ENCODE measurements at regions not wholly inside any gene's neighbourhood (a gene's known extent, or its start where the extent isn't known, plus 50 kb on each side); places are given as distances from the start of the nearest gene placed in this dataset.

DNA sequence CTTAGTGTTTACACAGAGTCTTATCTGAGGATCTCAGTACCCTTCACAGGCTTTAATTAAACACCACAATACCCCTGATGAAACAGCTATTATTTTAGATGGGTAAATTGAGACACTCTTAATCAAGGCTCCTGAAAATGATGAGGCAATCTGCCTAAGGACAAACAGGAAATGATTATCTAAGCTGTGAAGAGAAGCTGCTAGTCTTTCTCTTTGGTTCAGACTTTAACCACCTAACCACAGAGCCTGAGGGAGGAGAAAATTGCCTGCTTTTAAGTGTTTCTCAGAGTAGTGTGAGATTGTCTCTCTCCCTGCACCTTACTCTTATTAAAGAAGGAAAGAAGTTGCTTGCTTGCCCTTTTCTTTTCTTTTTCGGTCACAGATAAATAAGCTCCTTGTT, 364.3 kb upstream of the ADAMTS9 start:
- Histone ChIP-seq H3K4me2 (ENCODE audit: low read length) (no peak overlapping the region), H3K27ac (ENCODE audit: low read depth, low read length) (no peak overlapping the region), H3K9ac (ENCODE audit: low read length) (no peak overlapping the region), H3K9me3 (ENCODE audit: control insufficient read depth in 1 of 2, insufficient read depth in 1 of 2, low read depth in 1 of 2, low read length in 2 of 2) (no peaks in the 10 kb centered on the region), H2AFZ (ENCODE audit: low read depth, low read length, poor library complexity, severe bottlenecking) (no peak overlapping the region), H3K79me2 (ENCODE audit: insufficient read depth, low read length) (no peaks in the 10 kb centered on the region), H3K9me2 (ENCODE audit: insufficient read depth) (no peaks in the 10 kb centered on the region), H4K20me1 (ENCODE audit: insufficient read depth) (no peaks in the 10 kb centered on the region), H3K36me3 (ENCODE audit: control insufficient read depth in 1 of 2, insufficient read depth in 2 of 2, low read length in 2 of 2) (no peaks in the 10 kb centered on the region), H3K4me3 (replicated peaks in 1 of 2; ENCODE audit: low read depth in 1 of 2, low read length in 2 of 2) (no peak overlapping the region), H3K4me1 (ENCODE audit: control insufficient read depth in 1 of 2, insufficient read depth in 2 of 2, low read length in 2 of 2) (no peaks in the 10 kb centered on the region), H3K27me3 (ENCODE audit: insufficient read depth, low read length) (no peaks in the 10 kb centered on the region)
- no TSS peak for BruUV-seq (replicated peaks)
- intact Hi-C loops (cut with micrococcal nuclease), result no loop called here
- CTCF ChIA-PET, result no interaction called here
- RAD21 ChIA-PET (ENCODE audit: low non-redundant PET in 1 of 2, low total read pairs in 2 of 2, uncharacterized antibody in 2 of 2, unreplicated experiment in 2 of 2), result no interaction called here
- POLR2A ChIA-PET, result no interaction called here
- DNase-seq (ENCODE audit: low read depth, low spot score) (no peak), ATAC-seq (no peak)
- TF ChIP-seq ELF1 (IDR thresholded peaks at IDR 0.05; ENCODE audit: borderline replicate concordance, low read depth), result no peak
- TF ChIP-seq, protein P1, sequence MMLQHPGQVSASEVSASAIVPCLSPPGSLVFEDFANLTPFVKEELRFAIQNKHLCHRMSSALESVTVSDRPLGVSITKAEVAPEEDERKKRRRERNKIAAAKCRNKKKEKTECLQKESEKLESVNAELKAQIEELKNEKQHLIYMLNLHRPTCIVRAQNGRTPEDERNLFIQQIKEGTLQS (IDR thresholded peaks at IDR 0.05), result no peak
- TF ChIP-seq, protein P2, sequence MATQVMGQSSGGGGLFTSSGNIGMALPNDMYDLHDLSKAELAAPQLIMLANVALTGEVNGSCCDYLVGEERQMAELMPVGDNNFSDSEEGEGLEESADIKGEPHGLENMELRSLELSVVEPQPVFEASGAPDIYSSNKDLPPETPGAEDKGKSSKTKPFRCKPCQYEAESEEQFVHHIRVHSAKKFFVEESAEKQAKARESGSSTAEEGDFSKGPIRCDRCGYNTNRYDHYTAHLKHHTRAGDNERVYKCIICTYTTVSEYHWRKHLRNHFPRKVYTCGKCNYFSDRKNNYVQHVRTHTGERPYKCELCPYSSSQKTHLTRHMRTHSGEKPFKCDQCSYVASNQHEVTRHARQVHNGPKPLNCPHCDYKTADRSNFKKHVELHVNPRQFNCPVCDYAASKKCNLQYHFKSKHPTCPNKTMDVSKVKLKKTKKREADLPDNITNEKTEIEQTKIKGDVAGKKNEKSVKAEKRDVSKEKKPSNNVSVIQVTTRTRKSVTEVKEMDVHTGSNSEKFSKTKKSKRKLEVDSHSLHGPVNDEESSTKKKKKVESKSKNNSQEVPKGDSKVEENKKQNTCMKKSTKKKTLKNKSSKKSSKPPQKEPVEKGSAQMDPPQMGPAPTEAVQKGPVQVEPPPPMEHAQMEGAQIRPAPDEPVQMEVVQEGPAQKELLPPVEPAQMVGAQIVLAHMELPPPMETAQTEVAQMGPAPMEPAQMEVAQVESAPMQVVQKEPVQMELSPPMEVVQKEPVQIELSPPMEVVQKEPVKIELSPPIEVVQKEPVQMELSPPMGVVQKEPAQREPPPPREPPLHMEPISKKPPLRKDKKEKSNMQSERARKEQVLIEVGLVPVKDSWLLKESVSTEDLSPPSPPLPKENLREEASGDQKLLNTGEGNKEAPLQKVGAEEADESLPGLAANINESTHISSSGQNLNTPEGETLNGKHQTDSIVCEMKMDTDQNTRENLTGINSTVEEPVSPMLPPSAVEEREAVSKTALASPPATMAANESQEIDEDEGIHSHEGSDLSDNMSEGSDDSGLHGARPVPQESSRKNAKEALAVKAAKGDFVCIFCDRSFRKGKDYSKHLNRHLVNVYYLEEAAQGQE (IDR thresholded peaks at IDR 0.05; ENCODE audit: low read depth), result no peak
- no peak for TF ChIP-seq FOSL1 (IDR thresholded peaks at IDR 0.05; ENCODE audit: low read depth)
- TF ChIP-seq CBX3 (IDR thresholded peaks at IDR 0.05; ENCODE audit: low read depth), result no peak
- no peak for TF ChIP-seq SRF (IDR thresholded peaks at IDR 0.05; ENCODE audit: low read depth)
- TF ChIP-seq SP1 (IDR thresholded peaks at IDR 0.05; ENCODE audit: low read depth), result no peak
- no peak for TF ChIP-seq MAX (IDR thresholded peaks at IDR 0.05)
- TF ChIP-seq TCF7L2 (IDR thresholded peaks at IDR 0.05; ENCODE audit: borderline replicate concordance, extremely low read depth, insufficient read depth, insufficient read length), result no peak
- TF ChIP-seq EZH2 (IDR thresholded peaks at IDR 0.05), result no peak
